H4 (cell line): ENCODE measurements at regions not wholly inside any gene's neighbourhood (a gene's known extent, or its start where the extent isn't known, plus 50 kb on each side); places are given as distances from the start of the nearest gene placed in this dataset.

ENCODE experiments used
- DNase-seq: peaks from one replicate; pipeline ENCODE4 v3.0.0-alpha.2; 2015; ENCODE audit warnings: low spot score

DNA sequence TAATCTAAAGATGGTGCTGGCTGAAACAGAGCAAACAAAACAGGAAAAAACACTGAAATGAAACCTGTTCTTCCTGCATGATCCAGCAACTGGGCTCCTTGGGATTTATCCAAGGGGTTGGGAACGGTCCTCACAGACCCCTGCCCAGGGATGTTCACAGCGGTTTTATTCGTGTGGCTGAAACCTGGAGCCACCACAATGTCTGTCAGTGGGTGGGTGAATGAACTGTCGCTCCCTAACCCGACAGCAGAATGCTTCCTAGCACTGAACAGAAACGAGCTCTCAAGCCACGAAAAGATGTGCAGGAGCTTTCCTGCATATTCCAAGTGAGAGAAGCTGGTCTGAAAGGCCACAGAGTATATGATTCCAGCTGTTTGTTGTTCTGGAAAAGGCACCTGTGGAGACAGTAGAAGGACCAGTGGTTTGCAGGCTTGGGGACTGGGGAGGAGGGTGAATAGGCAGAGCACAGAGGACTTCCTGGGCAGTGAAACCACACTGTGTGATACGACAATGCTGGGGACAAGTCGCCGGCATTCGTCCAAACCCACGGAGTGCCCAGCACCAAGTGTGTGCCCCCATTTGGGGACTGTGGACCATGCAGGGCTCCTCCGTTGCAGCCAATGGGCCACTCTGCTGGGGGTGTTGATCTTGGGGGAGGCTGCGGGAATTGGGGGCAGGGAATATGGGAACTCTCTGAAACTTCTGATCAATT lies 73.9 kb downstream of the TEX29 start:
- no peak for DNase-seq

DNA sequence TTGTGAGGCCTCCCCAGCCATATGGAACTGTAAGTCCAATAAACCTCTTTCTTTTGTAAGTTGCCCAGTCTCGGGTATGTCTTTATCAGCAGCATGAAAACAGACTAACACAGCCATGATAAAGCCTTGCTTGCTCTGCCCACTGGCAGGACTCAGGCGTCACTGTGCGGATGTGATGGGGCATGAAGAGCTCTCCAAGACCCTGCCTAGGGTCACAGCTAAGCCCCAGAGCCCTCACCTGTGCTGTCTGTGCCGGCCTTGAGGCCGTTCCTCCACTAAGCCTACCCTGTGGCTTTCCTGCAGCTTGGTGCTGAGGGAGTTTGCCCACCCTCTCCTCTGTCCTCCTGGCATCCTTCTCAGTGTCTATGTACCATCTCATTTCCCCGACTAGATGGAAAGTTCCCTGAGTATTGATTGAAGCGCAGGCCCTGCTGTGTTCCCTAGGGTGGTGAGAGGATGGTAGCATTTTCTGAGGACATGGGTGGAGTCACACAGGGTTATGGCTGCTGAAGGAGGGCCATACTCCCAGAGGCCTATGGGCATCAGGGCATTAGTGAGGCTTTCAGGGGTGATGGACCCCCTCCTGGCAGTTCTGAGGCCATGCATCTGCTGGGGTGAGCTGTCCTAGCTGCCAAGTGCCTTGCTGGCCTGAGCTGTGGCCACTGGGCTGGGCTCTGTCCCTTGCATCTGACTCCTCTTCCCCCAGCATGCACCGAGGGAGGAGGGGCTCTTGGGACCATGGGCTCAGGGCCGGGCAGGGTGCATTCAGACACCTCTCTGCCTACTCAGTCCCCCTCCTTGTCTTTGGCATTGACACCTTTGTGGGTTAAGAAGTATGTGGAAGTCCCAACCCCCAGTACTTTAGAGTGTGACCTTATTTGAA lies 75.3 kb downstream of the TEX29 start:
- DNase-seq, result no peak

DNA sequence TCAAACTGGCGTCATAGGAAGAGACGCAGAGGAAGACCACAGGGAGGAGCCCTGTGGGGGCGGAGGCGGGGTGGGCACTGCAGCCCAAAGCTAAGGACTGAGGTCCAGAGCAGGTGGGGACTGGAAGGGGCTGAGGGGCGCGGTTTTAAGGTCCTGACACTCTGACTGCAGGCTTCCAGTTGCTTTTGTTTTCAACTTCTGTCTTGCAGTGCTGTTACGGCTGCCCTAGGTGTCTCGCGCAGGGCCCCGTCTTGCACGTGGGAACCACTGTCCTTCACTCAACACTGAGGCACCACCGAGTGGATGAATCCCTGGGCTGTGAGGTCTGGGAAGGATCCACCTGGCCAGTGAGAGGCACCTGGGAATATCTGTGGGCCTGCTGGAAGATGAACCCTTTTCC lies 76.0 kb downstream of the TEX29 start:
- DNase-seq, result no peak

DNA sequence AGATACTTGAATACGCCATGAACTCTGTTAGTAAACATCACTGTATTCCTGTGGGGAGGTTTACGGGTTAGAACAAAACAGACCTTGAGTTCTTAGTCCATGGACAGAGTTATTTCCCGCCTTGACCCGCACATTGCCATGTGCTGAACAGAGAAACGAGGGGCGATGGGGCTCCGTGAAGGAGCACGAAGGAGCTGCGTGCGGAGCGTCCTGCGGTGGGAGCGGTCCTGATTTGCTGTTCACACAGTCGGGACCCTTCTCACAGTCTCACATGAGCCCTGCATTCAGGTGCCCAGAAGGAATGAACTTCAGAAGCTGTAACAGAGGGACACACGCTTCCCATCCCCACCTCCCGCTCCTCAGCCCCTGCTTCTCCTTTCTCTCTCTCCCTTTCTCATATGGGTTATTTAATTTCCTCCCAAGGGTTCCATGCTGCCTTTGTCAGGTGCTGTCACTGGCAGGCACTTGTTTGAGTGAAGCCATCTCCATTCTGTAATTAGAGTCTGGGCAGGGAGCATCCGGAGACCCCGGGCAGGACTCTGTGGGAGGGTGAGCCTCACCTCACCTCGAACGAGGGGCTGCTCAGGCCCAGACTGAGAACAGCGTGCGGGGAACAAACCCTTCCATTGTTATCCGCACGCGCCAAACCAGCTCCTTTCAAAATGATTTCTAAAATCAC lies 76.9 kb downstream of the TEX29 start:
- DNase-seq, result no peak

DNA sequence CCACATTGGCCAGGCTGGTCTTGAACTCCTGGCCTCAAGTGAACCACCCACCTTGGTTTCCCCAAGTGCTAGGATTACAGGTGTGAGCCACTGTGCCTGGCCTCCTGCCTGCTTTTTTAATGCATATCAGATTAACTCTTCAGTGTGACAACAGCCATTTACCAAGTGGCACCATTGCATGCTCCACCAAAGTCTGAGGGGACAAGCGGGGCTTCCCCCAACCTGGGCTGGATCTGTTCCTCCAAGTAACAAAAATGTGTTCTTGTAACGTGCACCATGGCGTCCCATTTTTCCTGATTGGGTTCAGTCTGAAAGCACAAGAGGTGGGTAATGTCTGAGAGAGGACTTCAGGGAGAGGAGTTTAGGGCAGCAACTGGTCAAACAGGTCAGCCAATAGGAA lies 77.8 kb downstream of the TEX29 start:
- DNase-seq, result no peak

DNA sequence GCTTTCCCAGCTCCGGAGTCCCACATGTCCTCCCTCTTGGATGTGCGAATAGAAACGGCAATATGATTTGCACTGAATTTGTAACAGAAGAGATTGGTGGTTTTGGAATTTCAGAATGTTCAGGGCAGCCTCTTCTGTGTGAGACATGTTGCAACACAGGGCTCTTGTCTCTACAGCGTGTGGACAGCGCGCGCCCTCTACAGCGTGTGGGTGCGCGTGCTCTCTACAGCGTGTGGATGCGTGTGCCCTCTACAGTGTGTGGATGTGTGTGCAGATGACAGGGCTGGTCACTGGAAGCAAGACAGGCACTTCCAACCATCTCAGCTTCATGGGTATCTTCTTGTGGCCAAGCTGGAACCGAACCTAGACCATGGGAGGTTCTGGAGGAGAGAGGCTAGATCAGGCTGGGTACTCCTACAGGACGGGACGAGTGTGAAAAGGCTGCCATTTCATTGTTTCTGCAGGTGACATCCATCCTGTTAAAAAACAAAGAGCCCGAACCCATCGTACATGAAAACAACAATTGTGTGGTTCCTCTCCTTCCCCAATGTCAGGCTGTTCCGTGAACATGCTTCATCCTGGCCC lies 78.4 kb downstream of the TEX29 start:
- DNase-seq, result peak; percentile 5

- no peak for DNase-seq
Measured at GRCh38 chr13:111399334-111399733, 78.9 kb downstream of the TEX29 start.

- DNase-seq, result no peak
Measured at GRCh38 chr13:111399776-111400538, 79.5 kb downstream of the TEX29 start.

- DNase-seq, result no peak
Measured at GRCh38 chr13:111401151-111401550, 80.7 kb downstream of the TEX29 start.

DNA sequence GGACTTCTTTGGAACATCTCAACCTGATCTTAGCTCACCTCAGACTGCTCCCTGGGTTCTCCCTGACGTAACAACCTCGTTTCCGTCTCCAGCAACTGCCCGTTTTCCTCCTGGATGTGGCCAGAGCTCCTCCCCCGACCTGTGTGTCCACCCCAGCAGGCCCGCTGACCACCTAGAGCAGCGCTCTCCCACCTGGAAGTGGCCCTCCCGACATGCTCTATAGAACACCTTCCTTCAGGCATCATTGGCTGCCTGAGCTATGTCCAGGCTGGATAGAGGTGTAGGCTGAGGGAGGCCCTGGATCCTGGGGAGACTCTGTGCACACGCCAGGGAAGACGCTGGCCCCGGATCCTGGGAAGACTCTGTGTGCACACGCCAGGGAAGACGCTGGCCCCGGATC lies 81.3 kb downstream of the TEX29 start:
- no peak for DNase-seq

GRCh38 chr13:111402441-111402840 lies 82.0 kb downstream of the TEX29 start:
- no peak for DNase-seq

- no peak for DNase-seq
Measured at GRCh38 chr13:111403266-111403665, 82.8 kb downstream of the TEX29 start.

GRCh38 chr13:111404746-111405145 lies 84.3 kb downstream of the TEX29 start:
- DNase-seq, result no peak

GRCh38 chr13:111406636-111407035 lies 86.2 kb downstream of the TEX29 start:
- DNase-seq, result no peak

- no peak for DNase-seq
Measured at GRCh38 chr13:111407381-111408131, 87.1 kb downstream of the TEX29 start.

DNA sequence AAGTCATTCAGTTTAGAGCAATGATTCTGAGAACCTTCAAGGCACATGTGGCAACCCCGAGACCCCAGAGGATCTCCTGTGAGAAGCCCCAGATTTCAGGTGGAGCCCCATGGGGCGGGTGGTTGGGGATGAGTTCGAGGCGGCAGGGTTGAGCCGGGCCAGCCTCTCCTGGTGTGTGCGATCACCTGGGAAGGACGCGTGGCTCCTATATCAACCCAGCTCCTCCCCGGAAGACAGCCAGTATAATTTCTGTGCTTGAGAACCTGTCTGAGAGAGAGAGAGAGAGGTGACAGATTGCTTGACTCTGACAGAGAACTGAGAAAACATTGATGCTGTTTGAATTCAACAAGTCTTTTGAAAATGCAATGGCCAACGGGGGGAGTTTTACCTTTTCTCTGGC lies 89.0 kb downstream of the TEX29 start:
- no peak for DNase-seq

DNA sequence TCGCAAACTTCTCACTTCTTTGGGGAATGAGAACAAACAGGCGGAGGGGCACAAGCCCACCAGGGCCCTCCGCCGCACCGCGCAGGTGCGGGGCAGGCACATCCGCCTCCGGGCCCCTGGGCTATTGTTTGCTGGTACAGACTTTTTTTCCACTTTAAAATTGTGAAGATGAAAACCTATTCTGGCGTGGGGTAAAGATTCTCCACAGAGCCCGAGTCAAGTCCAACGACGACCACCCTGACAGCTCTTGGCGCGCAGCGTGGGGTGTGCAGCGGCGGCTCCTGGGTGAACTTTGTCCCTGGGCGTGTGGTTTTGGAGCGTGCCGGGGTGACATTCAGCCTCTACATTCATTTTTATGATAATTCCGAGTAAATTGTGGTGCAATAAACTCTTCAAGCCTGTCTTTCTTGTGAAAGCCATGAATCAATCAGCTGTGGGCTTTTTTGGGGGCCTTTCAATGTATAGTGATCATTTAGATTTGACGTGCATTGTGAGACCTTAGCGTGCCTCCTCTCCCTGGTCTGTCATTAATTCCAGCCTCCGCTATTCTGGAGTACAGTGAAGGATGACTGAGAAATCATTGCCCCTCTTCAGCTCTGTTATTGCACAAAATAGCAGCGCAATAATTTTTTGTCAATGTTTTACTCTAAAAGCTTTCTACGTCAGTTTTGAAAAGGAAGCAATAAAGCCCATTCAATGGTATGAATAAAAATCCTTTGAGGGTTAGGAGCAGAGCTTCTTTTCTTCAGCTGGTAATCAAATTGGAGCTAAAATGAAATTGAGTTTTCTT lies 90.0 kb downstream of the TEX29 start:
- no peak for DNase-seq

GRCh38 chr13:111411151-111411858 lies 90.9 kb downstream of the TEX29 start:
- no peak for DNase-seq

- no peak for DNase-seq
Measured at GRCh38 chr13:111411919-111412650, 91.6 kb downstream of the TEX29 start.
